OCI-LY3 (cell line): ENCODE measurements at regions not wholly inside any gene's neighbourhood (a gene's known extent, or its start where the extent isn't known, plus 50 kb on each side); places are given as distances from the start of the nearest gene placed in this dataset.

Source experiments
- EZH2phosphoT487 ChIP-seq: fragments of 200-600 bp; shearing (Covaris generic); IDR thresholded peaks from 2 replicates; pipeline ENCODE4 v1.6.1; 2018; ENCODE audit warnings: antibody characterized with exemption, mixed run types, low read depth
- TF ChIP-seq, protein P1 (sequence below): fragments of 200-600, 300-600 bp; sonication (generic); IDR thresholded peaks from 2 replicates; pipeline ENCODE4 v1.5.1; 2014; ENCODE audit warnings: antibody characterized with exemption, low read length, low read depth

DNA sequence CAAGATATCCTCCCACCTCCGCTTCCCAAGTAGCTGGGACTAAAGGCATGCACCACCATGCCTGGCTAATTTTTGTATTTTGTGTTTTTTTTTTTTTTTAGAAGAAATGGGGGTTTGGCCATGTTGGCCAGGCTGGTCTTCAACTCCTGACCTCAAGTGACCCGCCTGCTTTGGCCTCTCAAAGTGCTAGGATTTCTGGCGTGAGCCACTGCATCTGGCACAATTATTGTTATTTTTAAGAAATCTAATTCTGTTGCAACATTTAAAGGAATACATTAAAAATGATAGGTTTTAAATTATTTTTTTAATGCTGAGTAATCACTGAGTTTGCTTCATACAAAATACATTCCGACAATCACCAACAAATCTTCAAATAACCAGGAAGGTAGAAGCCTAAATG is 178.1 kb upstream of the SEMA3E start:
- TF ChIP-seq, protein P1, sequence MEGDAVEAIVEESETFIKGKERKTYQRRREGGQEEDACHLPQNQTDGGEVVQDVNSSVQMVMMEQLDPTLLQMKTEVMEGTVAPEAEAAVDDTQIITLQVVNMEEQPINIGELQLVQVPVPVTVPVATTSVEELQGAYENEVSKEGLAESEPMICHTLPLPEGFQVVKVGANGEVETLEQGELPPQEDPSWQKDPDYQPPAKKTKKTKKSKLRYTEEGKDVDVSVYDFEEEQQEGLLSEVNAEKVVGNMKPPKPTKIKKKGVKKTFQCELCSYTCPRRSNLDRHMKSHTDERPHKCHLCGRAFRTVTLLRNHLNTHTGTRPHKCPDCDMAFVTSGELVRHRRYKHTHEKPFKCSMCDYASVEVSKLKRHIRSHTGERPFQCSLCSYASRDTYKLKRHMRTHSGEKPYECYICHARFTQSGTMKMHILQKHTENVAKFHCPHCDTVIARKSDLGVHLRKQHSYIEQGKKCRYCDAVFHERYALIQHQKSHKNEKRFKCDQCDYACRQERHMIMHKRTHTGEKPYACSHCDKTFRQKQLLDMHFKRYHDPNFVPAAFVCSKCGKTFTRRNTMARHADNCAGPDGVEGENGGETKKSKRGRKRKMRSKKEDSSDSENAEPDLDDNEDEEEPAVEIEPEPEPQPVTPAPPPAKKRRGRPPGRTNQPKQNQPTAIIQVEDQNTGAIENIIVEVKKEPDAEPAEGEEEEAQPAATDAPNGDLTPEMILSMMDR: no peak
- TF ChIP-seq EZH2phosphoT487: no peak
